AG10803 (cell line): ENCODE measurements at regions not wholly inside any gene's neighbourhood (a gene's known extent, or its start where the extent isn't known, plus 50 kb on each side); places are given as distances from the start of the nearest gene placed in this dataset.

Source experiments
- DNase-seq: peaks from one replicate; pipeline ENCODE4 v3.0.0; 2010; ENCODE audit warnings: low read depth
- H3K4me3 ChIP-seq: 2 replicates; pipeline ENCODE4 v1.5.1; 2011; ENCODE audit warnings: mild to moderate bottlenecking, low read length, control low read depth
- CTCF ChIP-seq: conservative IDR thresholded peaks from 2 replicates; pipeline ENCODE4 v1.5.1; 2011; ENCODE audit warnings: mild to moderate bottlenecking, low read length, control low read depth, inconsistent platforms

GRCh38 chr1:209444961-209445360 lies 138.6 kb upstream of the CAMK1G start:
- H3K4me3 ChIP-seq: no peak overlapping the region
- TF ChIP-seq CTCF: no peak
- DNase-seq: no peak

GRCh38 chr1:209445576-209445975 lies 137.9 kb upstream of the CAMK1G start:
- DNase-seq: no peak
- TF ChIP-seq CTCF: no peak
- H3K4me3 ChIP-seq: no peak overlapping the region

GRCh38 chr1:209446356-209446755 lies 137.2 kb upstream of the CAMK1G start:
- H3K4me3 ChIP-seq: no peak overlapping the region
- no peak for TF ChIP-seq CTCF
- no peak for DNase-seq

GRCh38 chr1:209454340-209454994 lies 129.0 kb upstream of the CAMK1G start:
- peak; percentile 20 for DNase-seq
- no peak for TF ChIP-seq CTCF
- no peak overlapping the region for H3K4me3 ChIP-seq

GRCh38 chr1:209455145-209455544 lies 128.4 kb upstream of the CAMK1G start:
- TF ChIP-seq CTCF: no peak
- DNase-seq: peak; percentile 35
- H3K4me3 ChIP-seq: no peak overlapping the region

GRCh38 chr1:209455661-209456358 lies 127.7 kb upstream of the CAMK1G start:
- no peak for TF ChIP-seq CTCF
- no peak overlapping the region for H3K4me3 ChIP-seq
- peak; percentile 20 for DNase-seq

- no peak overlapping the region for H3K4me3 ChIP-seq
- DNase-seq: peak; percentile 9
- no peak for TF ChIP-seq CTCF
Observed at GRCh38 chr1:209456878-209457277, 126.6 kb upstream of the CAMK1G start.
